Nephron progenitor cell (in vitro differentiated cells): ENCODE measurements at regions not wholly inside any gene's neighbourhood (a gene's known extent, or its start where the extent isn't known, plus 50 kb on each side); places are given as distances from the start of the nearest gene placed in this dataset.

Source experiments
- DNase-seq: peaks from one replicate; pipeline ENCODE4 v3.0.0; 2021
- H3K27ac Mint-ChIP-seq: 2 replicates; pipeline ENCODE4 v1.8.0; 2021; ENCODE audit warnings: mild to moderate bottlenecking, moderate library complexity, mixed read lengths
- H3K27me3 Mint-ChIP-seq: 2 replicates; pipeline ENCODE4 v1.8.0; 2021; ENCODE audit warnings: mild to moderate bottlenecking, low read depth, mixed read lengths; ENCODE audit not compliant: poor library complexity
- H3K36me3 Mint-ChIP-seq: 2 replicates; pipeline ENCODE4 v1.8.0; 2021; ENCODE audit warnings: low read depth, mixed read lengths
- H3K4me1 Mint-ChIP-seq: 2 replicates; pipeline ENCODE4 v1.8.0; 2021; ENCODE audit warnings: mixed read lengths
- H3K4me3 Mint-ChIP-seq: 2 replicates; pipeline ENCODE4 v1.8.0; 2021; ENCODE audit warnings: mild to moderate bottlenecking, moderate library complexity, mixed read lengths
- H3K9me3 Mint-ChIP-seq: 2 replicates; pipeline ENCODE4 v1.8.0; 2021; ENCODE audit warnings: mild to moderate bottlenecking, moderate library complexity, mixed read lengths
- CTCF ChIP-seq: fragments of 200-600 bp; sonication (generic); IDR thresholded peaks from 2 replicates; pipeline ENCODE4 v1.5.0; 2021; ENCODE audit warnings: antibody characterized with exemption

- TF ChIP-seq CTCF: no peak
- H3K27me3 Mint-ChIP-seq: peaks cover 19% of the 10 kb centered on the region
- no peak for DNase-seq
- H3K36me3 Mint-ChIP-seq: peaks cover 7% of the 10 kb centered on the region
- H3K4me1 Mint-ChIP-seq: no peaks in the 10 kb centered on the region
- H3K27ac Mint-ChIP-seq: no peak overlapping the region
- peaks cover 23% of the 10 kb centered on the region for H3K9me3 Mint-ChIP-seq
- no peak overlapping the region for H3K4me3 Mint-ChIP-seq
Measured at GRCh38 chr11:45038923-45039322, 88.2 kb upstream of the TP53I11 start.

GRCh38 chr11:45041596-45041995 is 90.9 kb upstream of the TP53I11 start:
- H3K27me3 Mint-ChIP-seq: peaks cover 22% of the 10 kb centered on the region
- no peak for TF ChIP-seq CTCF
- no peak overlapping the region for H3K4me3 Mint-ChIP-seq
- peaks cover 23% of the 10 kb centered on the region for H3K9me3 Mint-ChIP-seq
- no peak for DNase-seq
- H3K27ac Mint-ChIP-seq: no peak overlapping the region
- H3K4me1 Mint-ChIP-seq: peaks cover 5% of the 10 kb centered on the region
- H3K36me3 Mint-ChIP-seq: peaks cover 7% of the 10 kb centered on the region

GRCh38 chr11:45042560-45042959 is 91.9 kb upstream of the TP53I11 start:
- H3K27me3 Mint-ChIP-seq: peaks cover 22% of the 10 kb centered on the region
- DNase-seq: no peak
- peaks cover 22% of the 10 kb centered on the region for H3K9me3 Mint-ChIP-seq
- H3K4me3 Mint-ChIP-seq: no peak overlapping the region
- peaks cover 5% of the 10 kb centered on the region for H3K4me1 Mint-ChIP-seq
- no peak overlapping the region for H3K27ac Mint-ChIP-seq
- TF ChIP-seq CTCF: no peak
- peaks cover 7% of the 10 kb centered on the region for H3K36me3 Mint-ChIP-seq

- peaks cover 9% of the 10 kb centered on the region for H3K4me1 Mint-ChIP-seq
- H3K9me3 Mint-ChIP-seq: peaks cover 9% of the 10 kb centered on the region
- no peak for DNase-seq
- peaks cover 24% of the 10 kb centered on the region for H3K27me3 Mint-ChIP-seq
- peaks cover 3% of the 10 kb centered on the region for H3K36me3 Mint-ChIP-seq
- TF ChIP-seq CTCF: no peak
- no peak overlapping the region for H3K27ac Mint-ChIP-seq
- H3K4me3 Mint-ChIP-seq: no peak overlapping the region
Measured at GRCh38 chr11:45043755-45044475, 93.2 kb upstream of the TP53I11 start.

GRCh38 chr11:45045683-45046471 is 95.2 kb upstream of the TP53I11 start:
- no peak for TF ChIP-seq CTCF
- peaks cover 14% of the 10 kb centered on the region for H3K4me1 Mint-ChIP-seq

More at GRCh38 chr11:45045683-45046471, 95.2 kb upstream of the TP53I11 start:
- H3K27me3 Mint-ChIP-seq: peaks cover 31% of the 10 kb centered on the region
- H3K4me3 Mint-ChIP-seq: no peak overlapping the region
- no peaks in the 10 kb centered on the region for H3K9me3 Mint-ChIP-seq
- H3K27ac Mint-ChIP-seq: peak overlapping the region; percentile 33
- no peaks in the 10 kb centered on the region for H3K36me3 Mint-ChIP-seq
- no peak for DNase-seq
